Thyroid gland (tissue), 4 donors: ENCODE measurements at regions not wholly inside any gene's neighbourhood (a gene's known extent, or its start where the extent isn't known, plus 50 kb on each side); places are given as distances from the start of the nearest gene placed in this dataset.

Experiments used
- POLR2A ChIP-seq, 2 donors: fragments of 450-650 bp; IDR thresholded peaks; one replicate each; pipeline ENCODE4 v1.6.1; 2017; ENCODE audit warnings: antibody characterized with exemption in 2 of 2, mild to moderate bottlenecking in 2 of 2, moderate library complexity in 1 of 2
- TF ChIP-seq, protein P1 (sequence below), 6 experiments: fragments of 200-600 bp in 3 of 6; fragments of 450-650 bp in 3 of 6; sonication (generic) in 3 of 6; IDR thresholded peaks; one replicate each; pipeline ENCODE4 v1.5.1; 2016 to 2019; ENCODE audit warnings: antibody characterized with exemption in 6 of 6, mild to moderate bottlenecking in 2 of 6, inconsistent platforms in 1 of 6, moderate library complexity in 1 of 6

DNA sequence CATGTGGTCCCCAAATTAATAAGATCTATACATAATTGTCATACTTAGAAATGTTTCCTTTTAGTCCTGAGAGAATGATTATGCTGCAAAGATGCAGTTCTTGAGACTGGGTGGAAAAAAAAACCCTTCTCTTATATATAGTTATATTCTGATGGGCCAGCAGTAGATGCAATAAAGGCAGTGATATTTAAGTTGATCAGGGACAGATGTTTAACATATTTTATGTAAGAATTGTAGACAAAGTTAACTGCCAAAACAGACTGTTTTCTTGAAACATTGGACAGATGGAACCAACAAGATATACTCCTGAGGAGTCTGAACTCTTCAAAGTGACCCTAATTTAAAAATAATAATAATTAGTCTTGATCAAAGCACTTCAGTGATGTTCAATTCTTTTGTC, 172.0 kb upstream of the LRIG1 start:
- TF ChIP-seq, protein P1, sequence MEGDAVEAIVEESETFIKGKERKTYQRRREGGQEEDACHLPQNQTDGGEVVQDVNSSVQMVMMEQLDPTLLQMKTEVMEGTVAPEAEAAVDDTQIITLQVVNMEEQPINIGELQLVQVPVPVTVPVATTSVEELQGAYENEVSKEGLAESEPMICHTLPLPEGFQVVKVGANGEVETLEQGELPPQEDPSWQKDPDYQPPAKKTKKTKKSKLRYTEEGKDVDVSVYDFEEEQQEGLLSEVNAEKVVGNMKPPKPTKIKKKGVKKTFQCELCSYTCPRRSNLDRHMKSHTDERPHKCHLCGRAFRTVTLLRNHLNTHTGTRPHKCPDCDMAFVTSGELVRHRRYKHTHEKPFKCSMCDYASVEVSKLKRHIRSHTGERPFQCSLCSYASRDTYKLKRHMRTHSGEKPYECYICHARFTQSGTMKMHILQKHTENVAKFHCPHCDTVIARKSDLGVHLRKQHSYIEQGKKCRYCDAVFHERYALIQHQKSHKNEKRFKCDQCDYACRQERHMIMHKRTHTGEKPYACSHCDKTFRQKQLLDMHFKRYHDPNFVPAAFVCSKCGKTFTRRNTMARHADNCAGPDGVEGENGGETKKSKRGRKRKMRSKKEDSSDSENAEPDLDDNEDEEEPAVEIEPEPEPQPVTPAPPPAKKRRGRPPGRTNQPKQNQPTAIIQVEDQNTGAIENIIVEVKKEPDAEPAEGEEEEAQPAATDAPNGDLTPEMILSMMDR (IDR thresholded peaks at IDR 0.05), result no peak
- no peak for TF ChIP-seq POLR2A (IDR thresholded peaks at IDR 0.05)
